ENCODE measurements at regions not wholly inside any gene's neighbourhood (a gene's known extent, or its start where the extent isn't known, plus 50 kb on each side); places are given as distances from the start of the nearest gene placed in this dataset.
"Not testable (repeated sequence)": the region's sequence is repeated elsewhere in the genome, so short reads cannot be mapped to it uniquely, and the experiment has no call there.

DNA sequence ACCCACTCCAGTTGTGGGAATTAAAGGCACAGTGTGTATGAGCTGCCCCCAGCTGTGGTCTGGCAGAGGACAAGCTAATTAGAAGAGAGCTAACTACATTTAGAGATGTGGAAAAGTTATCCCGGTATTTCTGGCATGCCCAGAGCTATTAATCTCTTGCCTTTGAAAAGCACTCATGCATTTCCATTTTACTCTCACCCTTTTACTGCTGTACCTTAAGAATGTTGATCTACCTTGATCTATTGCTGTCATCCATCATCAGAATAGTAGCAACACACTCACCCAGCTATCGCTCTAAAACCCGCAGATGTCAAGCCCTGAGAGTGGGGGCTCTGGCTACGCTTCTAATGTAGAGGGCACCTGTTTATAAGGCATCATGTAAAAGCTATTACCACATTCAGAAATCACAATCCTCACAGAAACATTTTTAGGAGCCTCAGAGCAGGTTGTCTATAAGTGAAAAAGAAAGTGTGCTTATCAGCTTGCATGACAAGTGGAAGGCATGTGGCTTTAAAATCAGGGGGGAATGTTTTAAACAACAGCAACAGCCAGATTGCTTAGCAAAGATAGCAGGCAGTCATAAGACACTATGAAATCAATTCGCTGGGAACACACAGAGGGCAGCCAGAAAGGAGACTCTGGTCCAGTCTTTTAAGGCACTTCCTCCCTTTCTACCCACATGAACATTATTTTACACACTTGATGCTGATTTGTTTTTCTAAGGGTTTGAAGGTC lies 224.2 kb upstream of the IRS2 start:
- DNase-seq, result no peak

DNA sequence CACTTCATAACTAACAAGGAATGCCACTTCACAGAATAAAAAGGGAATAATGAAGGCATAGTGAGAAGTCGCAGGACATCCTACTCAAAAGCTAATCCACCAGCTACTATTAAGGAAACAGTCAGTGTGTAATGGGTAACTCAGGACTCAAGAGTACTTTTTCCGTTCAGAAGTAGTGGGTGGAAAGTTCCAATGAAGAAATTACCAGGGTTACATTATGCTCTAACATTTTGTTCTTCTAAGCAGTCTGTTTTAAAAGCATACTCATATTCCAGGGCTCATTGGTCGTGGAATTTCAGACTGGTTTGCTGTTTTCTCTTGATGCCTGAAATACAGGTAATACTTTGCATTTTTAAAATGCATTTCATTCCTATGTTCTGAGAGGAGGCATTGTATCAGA lies 222.4 kb upstream of the IRS2 start:
- no peak for DNase-seq

DNA sequence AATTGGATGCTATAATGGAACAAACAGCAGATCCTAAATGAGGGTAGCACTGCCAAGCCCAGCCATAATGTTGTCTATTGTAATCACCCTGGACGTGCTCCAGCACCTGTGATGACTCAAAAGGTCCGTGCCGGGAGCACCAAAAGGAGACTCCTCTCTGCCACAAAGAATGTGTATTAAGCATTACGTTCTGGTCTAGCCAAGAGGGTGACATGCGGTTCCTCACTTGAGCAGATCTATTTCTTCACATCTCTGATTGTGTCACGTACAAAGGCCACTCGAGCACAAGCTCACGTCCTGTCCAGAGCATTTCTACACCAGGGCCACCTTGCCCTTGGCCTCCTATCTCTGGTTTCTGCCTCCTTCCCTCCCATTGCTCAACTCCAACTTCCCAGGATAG lies 219.9 kb upstream of the IRS2 start:
- DNase-seq, result peak in 1 of 56 donors; percentile 22

DNA sequence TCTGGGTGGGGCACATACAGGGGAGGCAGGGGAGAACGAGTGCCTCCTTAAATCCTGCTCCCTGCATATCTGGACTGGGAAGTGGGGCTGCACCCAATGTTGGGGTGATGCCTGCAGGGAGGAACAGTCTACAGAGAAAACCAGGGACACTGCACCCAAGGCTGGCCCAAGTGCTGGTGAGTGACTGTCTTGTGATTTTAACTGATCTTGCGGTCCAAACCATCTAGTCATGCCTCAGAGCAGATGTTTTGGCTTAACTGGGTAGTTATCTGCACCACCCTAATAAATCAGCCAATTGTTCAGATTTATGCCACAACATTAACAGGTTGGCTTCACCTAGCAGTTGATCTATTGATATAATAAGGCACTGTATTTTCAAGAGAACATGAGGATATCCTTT lies 219.2 kb upstream of the IRS2 start:
- DNase-seq, result no peak

DNA sequence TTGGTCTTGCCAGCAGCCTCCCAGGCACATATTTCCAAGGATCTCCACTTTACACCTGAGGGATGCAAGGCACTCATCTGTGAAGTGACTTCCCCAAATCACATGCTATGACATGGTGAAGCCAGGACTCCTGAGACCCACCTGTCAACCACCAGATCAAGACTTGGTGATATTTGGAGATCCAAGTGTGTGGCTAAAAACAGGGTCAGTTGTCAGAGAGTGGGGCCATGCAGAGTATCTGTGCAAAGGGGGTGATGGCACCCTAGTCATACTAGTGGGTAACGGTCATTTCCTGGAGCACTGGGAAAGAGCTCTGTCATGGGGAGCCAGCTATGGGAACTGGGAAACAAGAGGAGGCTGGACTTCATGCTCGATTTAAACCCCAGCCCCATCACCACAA lies 218.4 kb upstream of the IRS2 start:
- no peak for DNase-seq

DNA sequence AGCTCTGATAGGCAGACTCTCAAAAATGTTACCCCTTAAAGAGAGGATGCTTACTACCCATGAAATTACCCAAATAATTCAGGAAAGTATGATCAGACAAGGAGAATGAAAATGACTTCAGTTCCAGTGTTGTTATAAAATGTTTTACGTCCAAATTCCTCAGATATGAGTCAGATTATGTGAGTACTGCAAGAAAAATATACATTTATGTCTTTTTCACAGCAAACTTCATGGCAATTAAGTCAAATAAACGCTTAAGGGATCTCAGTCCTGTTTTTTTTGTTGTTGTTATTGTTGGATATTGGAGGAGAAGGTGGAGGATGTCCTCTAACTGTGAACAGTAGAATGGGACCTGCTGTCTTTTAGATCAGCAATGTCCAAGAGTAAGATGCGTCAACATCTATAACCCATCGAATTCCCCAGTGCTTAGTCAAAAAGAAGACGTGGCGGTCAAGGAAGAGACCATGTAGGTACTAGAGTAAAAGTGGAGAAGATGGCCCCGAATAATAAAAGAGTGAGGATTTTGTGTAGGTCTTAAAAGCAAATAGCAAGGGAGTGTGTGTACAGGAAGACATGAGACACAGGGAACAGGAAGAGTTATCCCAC lies 215.4 kb upstream of the IRS2 start:
- DNase-seq, result no peak

DNA sequence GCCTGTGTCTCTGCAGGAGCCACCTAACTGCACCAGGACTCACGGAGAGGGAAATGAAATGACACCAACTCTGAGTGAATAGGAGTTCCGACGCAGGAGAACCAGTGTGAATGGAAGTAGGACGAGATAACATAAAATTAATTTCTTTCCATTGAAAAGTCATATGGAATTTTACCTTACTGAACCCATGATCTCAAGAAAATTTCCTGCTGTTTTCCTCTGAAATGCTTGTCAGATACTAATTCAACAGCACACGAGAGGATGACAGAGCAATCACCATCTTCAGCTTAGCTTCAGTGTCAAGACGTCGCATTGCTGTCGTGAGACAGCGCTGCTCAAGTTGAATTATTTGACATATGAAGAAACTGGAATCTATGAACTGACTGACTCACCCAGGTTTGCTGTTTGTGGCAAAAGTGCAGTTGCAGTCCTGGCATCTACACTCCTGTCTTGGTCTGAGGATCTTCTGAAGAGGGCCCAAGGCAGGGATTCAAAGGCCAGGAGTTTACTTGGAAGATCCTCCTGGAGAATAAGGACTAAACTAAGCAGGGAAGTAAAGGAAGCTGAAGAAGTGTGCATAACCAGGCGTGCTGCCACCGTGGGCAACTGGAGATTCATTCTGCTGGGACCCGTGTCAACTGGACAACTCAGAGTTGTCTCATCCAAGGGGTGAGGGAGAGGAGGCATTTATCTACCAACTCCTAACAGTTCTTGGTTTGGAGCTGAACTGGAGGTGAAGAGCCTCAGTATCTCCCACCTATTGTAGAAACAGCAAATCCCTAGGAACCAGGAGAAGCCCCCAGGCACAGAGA lies 214.4 kb upstream of the IRS2 start:
- DNase-seq, result no peak

DNA sequence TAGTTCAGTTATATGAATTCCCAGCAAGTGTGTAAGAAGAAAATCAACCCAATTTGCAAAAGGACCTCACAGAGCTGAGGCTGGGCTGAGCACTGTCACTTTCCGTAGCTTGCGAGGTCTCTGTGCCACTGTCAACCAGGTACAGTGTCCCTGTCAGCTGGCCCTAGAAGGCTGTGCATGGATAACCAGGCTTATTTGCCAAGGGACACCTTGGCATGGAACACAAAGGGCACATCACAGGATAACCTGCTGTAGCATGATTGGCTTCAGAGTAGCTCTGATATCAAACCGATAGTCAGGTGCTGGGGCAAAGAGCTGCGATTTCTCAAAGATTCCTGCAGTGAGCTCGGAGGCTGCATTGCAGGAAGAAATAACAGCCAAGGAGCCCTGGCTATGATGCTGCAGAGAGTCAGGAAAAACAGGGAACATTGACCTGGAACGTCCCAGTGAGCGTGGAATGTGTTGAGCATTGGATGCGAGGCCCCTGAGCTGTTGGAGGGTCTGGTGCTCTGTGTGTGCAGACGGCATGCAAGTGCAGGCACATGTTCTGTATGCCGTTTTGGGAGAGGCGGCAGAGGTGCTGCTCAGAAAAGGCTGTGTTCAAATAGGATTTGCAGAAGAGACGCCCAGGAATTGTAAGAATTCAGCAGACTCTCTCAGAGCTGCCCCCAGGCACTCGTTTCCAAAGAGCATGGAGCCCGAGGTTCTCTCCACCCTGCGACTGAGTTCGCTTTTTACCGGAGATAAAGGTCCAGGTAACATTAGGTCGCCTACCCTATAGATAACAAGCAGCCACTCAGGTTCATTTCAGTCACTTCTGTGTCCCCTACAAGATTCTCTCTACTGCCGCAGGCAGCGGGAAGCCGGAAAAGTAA lies 213.5 kb upstream of the IRS2 start:
- peak in 3 of 56 donors; percentile 7 to 11 (median 11) for DNase-seq

DNA sequence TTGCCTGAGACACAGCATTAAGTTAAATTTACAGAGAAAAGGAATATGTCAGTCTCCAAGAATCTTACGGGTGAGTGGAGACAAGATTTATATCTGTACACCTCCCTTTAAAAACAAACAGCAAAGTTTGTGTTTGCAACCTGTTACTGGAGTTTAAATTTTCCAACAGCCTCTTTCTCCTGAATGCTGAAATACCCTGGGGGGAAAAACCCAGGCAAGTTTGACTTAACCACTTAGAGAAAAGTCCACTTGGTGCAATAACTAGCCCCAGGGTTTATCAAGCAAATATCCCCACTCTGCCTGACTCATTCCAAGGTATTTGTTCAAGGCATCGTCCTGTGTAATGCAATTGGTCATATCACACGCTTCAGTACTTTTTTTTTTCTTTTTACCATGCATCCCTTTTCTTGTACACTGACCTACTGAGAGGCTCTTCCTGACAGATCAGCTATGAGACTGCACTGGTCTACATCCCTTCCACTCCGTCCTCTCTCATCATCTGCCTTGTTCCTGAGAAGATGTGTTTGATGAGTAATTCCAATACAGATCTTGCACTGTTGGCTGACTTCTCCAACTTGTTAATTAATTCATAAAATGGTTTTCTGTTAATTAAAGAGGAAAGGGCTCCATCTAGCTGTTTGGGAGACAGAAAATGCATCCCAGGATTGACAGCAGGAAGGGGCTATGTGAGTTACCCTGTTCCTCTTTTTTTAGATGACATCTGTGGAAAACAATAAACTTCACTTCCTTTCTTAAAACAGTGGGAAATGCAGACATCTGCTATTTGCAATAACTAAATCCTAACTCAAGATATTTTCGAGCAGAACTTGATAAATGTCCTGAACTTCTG lies 212.5 kb upstream of the IRS2 start:
- DNase-seq, result no peak

DNA sequence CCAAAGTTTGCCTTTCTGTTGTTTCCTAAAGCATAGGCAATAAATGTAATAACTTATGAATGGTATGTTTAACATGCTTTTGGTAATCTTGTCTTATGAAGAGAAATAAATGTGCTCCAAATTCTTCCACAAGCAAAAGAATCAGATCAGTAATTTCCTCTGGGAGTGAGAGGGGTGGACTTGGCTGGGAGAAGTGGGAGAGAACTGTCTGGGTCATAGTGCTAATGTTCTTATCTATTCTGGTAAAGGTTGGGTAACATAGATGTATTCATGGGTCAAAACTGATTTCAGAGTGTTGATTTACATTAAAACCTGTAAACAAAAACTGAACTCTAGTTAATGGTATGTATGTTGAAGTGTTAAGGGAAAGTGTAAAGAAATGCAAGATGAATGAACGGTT lies 211.7 kb upstream of the IRS2 start:
- no peak for DNase-seq

DNA sequence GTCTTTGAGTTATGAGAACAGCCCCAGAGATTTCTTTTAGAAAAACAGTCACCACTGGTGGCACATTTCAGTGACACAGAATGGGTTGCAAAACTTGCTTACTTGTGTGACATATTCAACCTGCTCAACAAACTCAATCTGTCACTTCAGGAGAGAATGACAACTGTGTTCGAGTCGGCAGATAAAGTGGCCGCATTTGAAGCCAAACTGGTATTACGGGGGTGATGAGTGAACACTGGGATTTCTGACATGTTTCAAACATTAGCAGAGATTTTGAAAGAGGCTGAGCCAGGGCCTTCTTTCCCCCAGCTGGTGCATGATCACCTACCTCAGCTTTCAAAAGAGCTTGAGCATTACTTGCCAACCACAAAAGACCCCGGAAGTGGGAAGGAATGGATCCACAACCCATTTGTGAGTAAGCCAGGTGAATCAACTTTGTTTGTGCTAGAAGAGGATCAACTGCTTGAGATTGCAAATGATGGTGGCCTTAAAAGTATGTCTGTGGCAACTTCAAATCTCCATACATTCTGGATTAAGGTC lies 210.7 kb upstream of the IRS2 start:
- DNase-seq, result not testable (repeated sequence)

DNA sequence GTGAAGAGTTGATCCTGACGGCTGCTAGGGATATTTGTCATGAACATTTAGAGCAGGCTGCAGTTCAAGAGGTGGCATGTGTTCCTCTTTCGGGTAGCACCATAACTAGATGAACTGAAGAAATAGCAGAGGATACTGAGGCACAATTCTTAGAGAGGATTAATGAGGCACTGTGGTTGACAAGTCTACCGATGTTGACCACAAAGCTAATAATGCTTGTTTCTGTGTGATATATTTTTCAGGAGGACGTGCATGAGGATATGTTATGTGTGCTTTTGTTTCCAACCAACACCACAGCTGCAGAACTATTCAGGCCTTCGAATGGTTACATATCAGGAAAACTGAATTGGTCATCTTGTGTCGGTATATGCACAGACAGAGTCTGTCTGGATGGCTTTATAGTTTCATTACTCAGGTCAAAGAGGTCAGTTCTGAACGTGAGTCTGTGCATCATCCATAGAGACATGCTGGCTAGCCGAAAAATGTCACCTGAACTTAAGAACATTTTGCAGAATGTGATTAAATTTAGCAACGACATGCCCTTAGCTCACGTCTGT lies 210.1 kb upstream of the IRS2 start:
- no peak for DNase-seq

DNA sequence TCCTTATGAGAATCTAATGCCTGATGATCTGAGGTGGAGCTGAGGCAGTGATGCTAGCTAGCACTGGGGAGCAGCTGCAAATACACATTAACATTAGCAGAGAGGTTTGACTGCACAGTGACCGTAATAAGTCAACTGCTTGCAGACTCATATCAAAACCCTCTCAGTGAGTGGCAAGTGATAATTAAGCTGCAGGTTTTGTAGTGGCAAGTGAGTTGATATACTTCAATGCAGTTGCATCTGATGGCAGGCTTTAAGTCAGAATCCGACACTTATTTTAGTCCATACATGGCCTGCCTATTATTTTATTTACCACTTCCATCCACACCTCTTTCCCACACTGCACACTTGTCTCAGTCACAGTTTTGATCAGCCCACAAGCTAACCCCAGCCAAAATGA lies 209.2 kb upstream of the IRS2 start:
- no peak for DNase-seq

DNA sequence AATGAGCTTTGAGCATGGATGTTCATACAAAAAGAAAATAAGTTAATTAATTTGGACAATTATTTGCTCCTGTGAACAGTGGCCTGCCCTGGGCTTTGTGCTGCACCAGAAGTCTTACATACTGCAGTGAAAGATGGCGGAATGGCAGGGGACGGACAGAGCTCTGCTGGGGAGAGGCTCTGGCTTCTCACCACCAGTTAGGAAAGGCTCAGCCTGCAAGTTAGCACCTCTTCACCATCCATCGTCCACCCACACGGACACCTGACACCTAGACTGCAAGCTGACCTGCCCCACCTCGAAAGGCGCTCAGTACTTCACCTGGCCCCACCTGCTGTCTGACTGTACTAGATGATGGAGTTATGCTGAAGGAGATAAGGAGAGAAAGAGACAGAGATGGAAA lies 203.9 kb upstream of the IRS2 start:
- no peak for DNase-seq

DNA sequence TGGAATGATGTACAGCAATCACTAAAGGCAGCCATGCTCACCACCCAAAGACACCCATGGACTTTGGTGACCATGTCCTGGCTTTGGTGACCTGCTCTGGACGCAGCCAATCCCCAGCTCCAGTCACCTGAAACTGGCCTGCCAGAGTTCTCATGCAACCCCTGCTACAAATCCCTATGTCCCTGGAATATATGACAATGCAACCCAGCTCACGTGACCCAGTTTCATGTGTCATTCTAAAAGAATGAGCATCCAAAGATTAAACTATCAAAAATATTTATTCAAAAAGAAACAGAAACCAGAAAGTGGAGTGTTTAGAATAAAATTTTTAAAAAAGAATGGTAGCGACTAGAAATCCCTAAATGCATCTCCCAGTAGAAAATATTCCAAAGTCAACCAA lies 203.3 kb upstream of the IRS2 start:
- DNase-seq, result no peak

DNA sequence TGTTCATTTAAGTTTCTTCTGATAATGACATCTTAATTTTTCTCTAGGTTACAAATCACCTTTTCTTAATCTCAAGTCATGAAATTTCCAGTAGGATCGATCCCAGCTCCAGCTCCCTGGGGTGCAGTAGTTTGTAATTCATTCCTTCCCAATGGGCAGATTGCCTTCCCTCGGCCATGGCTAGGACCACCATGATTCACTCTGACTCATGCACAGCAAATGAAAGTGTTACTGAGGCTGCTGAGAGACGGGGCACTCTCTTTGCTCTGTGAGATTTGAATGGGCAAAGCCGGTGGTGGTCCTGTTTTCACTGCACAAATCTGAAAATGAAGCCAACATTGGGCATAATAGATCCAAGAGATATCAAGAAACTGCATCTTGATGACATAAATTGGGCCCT lies 202.8 kb upstream of the IRS2 start:
- no peak for DNase-seq

DNA sequence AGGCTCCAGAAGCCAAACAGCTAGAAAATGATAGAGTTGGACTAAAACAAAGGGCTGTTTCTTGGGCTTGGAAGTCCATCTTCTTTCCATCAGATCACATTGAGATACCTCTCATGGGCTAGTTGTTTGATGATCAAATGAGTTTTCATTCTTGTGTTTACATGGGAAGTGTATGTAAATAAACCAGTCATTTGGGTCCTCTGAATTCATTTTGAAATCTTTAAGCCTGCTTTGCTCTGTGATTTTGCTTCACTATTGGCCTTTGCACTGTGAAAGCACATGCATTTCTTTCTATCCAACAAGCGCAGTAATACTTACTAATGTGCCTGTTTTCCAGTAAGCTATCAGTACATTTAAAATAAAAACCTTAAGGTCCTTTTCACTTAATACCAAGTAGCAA lies 200.5 kb upstream of the IRS2 start:
- no peak for DNase-seq

DNA sequence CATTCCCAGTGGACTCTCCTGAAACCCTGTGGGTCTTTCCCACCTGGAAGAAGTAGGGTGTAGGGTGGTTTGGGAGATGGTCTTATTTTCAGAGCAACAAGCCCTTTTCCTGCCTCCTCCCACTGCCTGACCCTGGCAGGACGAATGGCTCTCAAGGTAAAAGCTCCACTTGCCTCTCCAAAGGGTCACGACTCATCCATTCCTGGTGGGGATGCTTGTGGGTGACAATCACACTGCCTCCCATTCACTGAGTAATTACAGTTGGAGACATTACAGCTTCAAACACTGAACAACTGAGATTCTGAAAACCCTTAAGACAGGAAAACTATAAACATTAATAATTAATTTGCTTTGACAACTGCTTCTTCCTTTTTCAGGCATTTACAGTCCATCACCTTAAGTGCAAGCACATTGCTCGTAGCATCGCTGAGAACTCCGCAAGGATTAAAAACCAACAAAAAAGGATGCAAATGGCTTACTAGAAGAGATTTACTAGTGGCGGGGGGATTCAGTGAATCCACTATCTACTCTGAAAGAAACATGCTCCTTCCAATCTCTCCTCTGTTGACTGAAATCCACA lies 199.6 kb upstream of the IRS2 start:
- DNase-seq, result no peak

DNA sequence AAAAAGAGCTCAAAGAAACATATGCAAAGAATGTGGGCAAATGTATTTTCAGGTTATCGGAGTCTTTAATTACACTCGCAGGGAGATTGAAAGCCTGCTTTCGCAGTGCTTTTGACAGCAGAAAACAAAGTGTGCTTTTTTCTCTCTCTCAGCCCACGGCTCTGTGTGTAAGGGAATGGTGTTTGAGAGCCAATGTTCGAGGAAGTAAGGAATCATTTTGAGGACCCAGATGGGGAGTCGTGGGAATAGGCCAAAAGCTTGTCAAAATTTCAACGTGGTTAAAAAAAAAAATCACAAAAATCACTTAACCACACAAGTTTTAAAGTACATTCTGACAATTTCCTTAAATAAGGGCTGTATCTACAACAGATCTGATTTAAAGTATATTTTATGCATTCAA lies 197.1 kb upstream of the IRS2 start:
- no peak for DNase-seq

DNA sequence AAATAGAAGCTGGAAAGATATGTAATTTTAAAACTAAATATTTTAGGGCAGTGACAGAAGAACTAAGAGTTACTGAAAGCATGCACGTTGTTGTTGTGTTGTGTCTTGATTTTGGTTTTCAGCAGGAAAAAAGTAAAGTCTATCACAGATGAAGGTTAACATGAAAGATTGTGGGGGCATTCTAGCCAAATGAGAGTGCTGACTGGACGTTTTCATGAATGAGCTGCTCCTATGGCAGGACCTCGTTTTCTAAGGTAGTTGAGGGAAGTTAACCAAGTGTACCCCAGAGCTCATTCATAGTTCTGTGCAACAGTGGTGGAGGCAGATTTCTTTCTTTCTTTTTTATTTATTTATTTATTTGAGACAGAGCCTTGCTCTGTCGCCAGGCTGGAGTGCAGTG lies 194.6 kb upstream of the IRS2 start:
- DNase-seq, result no peak

Measured in nucleus accumbens (tissue), 56 donors.